KMS-11 (cell line): ENCODE measurements at regions not wholly inside any gene's neighbourhood (a gene's known extent, or its start where the extent isn't known, plus 50 kb on each side); places are given as distances from the start of the nearest gene placed in this dataset.

Experiments used
- H2AFZ ChIP-seq: fragments of 200-600 bp; sonication (generic); 2 replicates; pipeline ENCODE4 v1.6.1; 2016; ENCODE audit warnings: antibody characterized with exemption, mixed run types, low read depth
- H3K27ac ChIP-seq: fragments of 200-600 bp; sonication (generic); 2 replicates; pipeline ENCODE4 v1.6.1; 2016; ENCODE audit warnings: mild to moderate bottlenecking, mixed run types
- H3K27me3 ChIP-seq: fragments of 200-600 bp; sonication (generic); 2 replicates; pipeline ENCODE4 v1.6.1; 2017; ENCODE audit warnings: mild to moderate bottlenecking, low read depth, mixed run types, moderate library complexity; ENCODE audit not compliant: insufficient read depth
- H3K36me3 ChIP-seq: fragments of 200-600 bp; sonication (generic); 2 replicates; pipeline ENCODE4 v1.6.1; 2017; ENCODE audit warnings: mild to moderate bottlenecking, mixed run types; ENCODE audit not compliant: insufficient read depth
- H3K4me1 ChIP-seq: fragments of 200-600 bp; sonication (generic); 2 replicates; pipeline ENCODE4 v1.6.1; 2016; ENCODE audit warnings: mild to moderate bottlenecking, low read depth, mixed run types; ENCODE audit not compliant: poor library complexity, severe bottlenecking
- H3K4me2 ChIP-seq: fragments of 200-600 bp; sonication (generic); 2 replicates; pipeline ENCODE4 v1.7.0; 2016; ENCODE audit warnings: mild to moderate bottlenecking, mixed run types
- H3K4me3 ChIP-seq: fragments of 200-600 bp; sonication (generic); IDR thresholded peaks from 2 replicates; pipeline ENCODE4 v1.6.1; 2017; ENCODE audit warnings: low read depth, low read length, mixed read lengths; ENCODE audit not compliant: insufficient read depth
- H3K79me2 ChIP-seq: fragments of 200-600 bp; sonication (generic); 2 replicates; pipeline ENCODE4 v1.6.1; 2016; ENCODE audit warnings: low read depth, mixed run types; ENCODE audit not compliant: insufficient read depth
- H3K9ac ChIP-seq: fragments of 200-600 bp; sonication (generic); 2 replicates; pipeline ENCODE4 v1.6.1; 2016; ENCODE audit warnings: mild to moderate bottlenecking, mixed run types
- H4K20me1 ChIP-seq: fragments of 200-600 bp; sonication (generic); 2 replicates; pipeline ENCODE4 v1.6.1; 2016; ENCODE audit warnings: mild to moderate bottlenecking, mixed run types; ENCODE audit not compliant: insufficient read depth
- TF ChIP-seq, protein P1 (sequence below): fragments of 200-600 bp; sonication (generic); conservative IDR thresholded peaks from 2 replicates; pipeline ENCODE4 v1.6.1; 2017; ENCODE audit warnings: low read depth, mild to moderate bottlenecking, antibody characterized with exemption, low read length, moderate library complexity, mixed read lengths

GRCh38 chr7:108686494-108686893 lies 116.8 kb downstream of the DNAJB9 start:
- Histone ChIP-seq H3K4me1 (no peaks in the 10 kb centered on the region), H3K36me3 (no peaks in the 10 kb centered on the region), H2AFZ (no peak overlapping the region), H3K4me2 (no peak overlapping the region), H3K4me3 (no peak overlapping the region), H3K27me3 (no peaks in the 10 kb centered on the region), H4K20me1 (no peaks in the 10 kb centered on the region), H3K9ac (no peak overlapping the region), H3K79me2 (no peaks in the 10 kb centered on the region), H3K27ac (no peak overlapping the region)
- TF ChIP-seq, protein P1, sequence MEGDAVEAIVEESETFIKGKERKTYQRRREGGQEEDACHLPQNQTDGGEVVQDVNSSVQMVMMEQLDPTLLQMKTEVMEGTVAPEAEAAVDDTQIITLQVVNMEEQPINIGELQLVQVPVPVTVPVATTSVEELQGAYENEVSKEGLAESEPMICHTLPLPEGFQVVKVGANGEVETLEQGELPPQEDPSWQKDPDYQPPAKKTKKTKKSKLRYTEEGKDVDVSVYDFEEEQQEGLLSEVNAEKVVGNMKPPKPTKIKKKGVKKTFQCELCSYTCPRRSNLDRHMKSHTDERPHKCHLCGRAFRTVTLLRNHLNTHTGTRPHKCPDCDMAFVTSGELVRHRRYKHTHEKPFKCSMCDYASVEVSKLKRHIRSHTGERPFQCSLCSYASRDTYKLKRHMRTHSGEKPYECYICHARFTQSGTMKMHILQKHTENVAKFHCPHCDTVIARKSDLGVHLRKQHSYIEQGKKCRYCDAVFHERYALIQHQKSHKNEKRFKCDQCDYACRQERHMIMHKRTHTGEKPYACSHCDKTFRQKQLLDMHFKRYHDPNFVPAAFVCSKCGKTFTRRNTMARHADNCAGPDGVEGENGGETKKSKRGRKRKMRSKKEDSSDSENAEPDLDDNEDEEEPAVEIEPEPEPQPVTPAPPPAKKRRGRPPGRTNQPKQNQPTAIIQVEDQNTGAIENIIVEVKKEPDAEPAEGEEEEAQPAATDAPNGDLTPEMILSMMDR = no peak

GRCh38 chr7:108697254-108697653 lies 127.6 kb downstream of the DNAJB9 start:
- TF ChIP-seq, protein P1 = no peak
- H4K20me1 ChIP-seq = no peaks in the 10 kb centered on the region
- no peaks in the 10 kb centered on the region for H3K36me3 ChIP-seq
- H3K9ac ChIP-seq = no peak overlapping the region
- no peaks in the 10 kb centered on the region for H3K79me2 ChIP-seq
- H3K4me3 ChIP-seq = no peak overlapping the region
- H2AFZ ChIP-seq = no peak overlapping the region
- H3K4me1 ChIP-seq = no peaks in the 10 kb centered on the region
- H3K27me3 ChIP-seq = no peaks in the 10 kb centered on the region
- no peak overlapping the region for H3K27ac ChIP-seq
- no peak overlapping the region for H3K4me2 ChIP-seq

GRCh38 chr7:108711611-108712010 lies 141.9 kb downstream of the DNAJB9 start:
- Histone ChIP-seq H3K9ac (no peak overlapping the region), H2AFZ (no peak overlapping the region), H3K4me3 (no peak overlapping the region), H3K79me2 (no peaks in the 10 kb centered on the region), H3K27me3 (no peaks in the 10 kb centered on the region), H3K27ac (no peak overlapping the region), H3K4me1 (no peaks in the 10 kb centered on the region), H3K36me3 (no peaks in the 10 kb centered on the region), H3K4me2 (no peak overlapping the region), H4K20me1 (no peaks in the 10 kb centered on the region)
- TF ChIP-seq, protein P1 = no peak

DNA sequence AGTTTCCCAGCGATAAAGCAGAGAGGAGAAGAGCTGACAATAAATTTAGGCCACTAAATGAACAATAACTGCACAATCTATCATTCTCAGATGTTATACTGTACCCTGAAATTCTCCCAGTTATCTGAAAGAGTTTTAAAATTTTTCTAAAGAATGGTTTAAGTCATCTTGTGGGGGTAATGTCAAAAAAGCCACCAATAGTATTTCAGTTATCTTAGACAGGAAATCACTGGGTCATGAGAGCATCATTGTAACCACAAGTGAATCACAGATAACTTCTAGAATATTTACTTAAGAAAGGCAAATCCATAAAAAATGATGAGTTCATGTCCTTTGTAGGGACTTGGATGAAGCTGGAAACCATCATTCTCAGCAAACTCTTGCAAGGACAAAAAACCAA lies 147.1 kb downstream of the DNAJB9 start:
- H3K36me3 ChIP-seq = no peaks in the 10 kb centered on the region
- H3K79me2 ChIP-seq = no peaks in the 10 kb centered on the region
- no peak overlapping the region for H3K27ac ChIP-seq
- H3K4me1 ChIP-seq = no peaks in the 10 kb centered on the region
- no peak overlapping the region for H2AFZ ChIP-seq
- H3K4me2 ChIP-seq = no peak overlapping the region
- H3K9ac ChIP-seq = no peak overlapping the region
- TF ChIP-seq, protein P1 = no peak
- no peak overlapping the region for H3K4me3 ChIP-seq
- H4K20me1 ChIP-seq = no peaks in the 10 kb centered on the region
- H3K27me3 ChIP-seq = no peaks in the 10 kb centered on the region
